ENCODE measurements at regions not wholly inside any gene's neighbourhood (a gene's known extent, or its start where the extent isn't known, plus 50 kb on each side); places are given as distances from the start of the nearest gene placed in this dataset.

GRCh38 chr6:68343901-68344300 lies 291.2 kb upstream of the ADGRB3 start:
- H3K4me3 ChIP-seq (ENCODE audit: low read length): no peak overlapping the region
- peak; percentile 58 for DNase-seq (ENCODE audit: low read depth)
- TF ChIP-seq CTCF (IDR thresholded peaks at IDR 0.05; ENCODE audit: insufficient read depth, low read depth, low read length, missing control alignments): peak; percentile 60

GRCh38 chr6:68342286-68342685 lies 292.8 kb upstream of the ADGRB3 start:
- no peak overlapping the region for H3K4me3 ChIP-seq (ENCODE audit: low read length)
- no peak for TF ChIP-seq CTCF (IDR thresholded peaks at IDR 0.05; ENCODE audit: insufficient read depth, low read depth, low read length, missing control alignments)
- DNase-seq (ENCODE audit: low read depth): no peak

- DNase-seq (ENCODE audit: low read depth): peak; percentile 4
- no peak overlapping the region for H3K4me3 ChIP-seq (ENCODE audit: low read length)
- TF ChIP-seq CTCF (IDR thresholded peaks at IDR 0.05; ENCODE audit: insufficient read depth, low read depth, low read length, missing control alignments): no peak
Measured at GRCh38 chr6:68339488-68340131, 295.5 kb upstream of the ADGRB3 start.

- no peak overlapping the region for H3K4me3 ChIP-seq (ENCODE audit: low read length)
- DNase-seq (ENCODE audit: low read depth): no peak
- TF ChIP-seq CTCF (IDR thresholded peaks at IDR 0.05; ENCODE audit: insufficient read depth, low read depth, low read length, missing control alignments): no peak
Measured at GRCh38 chr6:68333442-68333841, 301.6 kb upstream of the ADGRB3 start.

GRCh38 chr6:68328156-68328555 lies 306.9 kb upstream of the ADGRB3 start:
- H3K4me3 ChIP-seq (ENCODE audit: low read length): no peak overlapping the region
- no peak for DNase-seq (ENCODE audit: low read depth)
- TF ChIP-seq CTCF (IDR thresholded peaks at IDR 0.05; ENCODE audit: insufficient read depth, low read depth, low read length, missing control alignments): no peak

GRCh38 chr6:68326762-68327161 lies 308.3 kb upstream of the ADGRB3 start:
- H3K4me3 ChIP-seq (ENCODE audit: low read length): no peak overlapping the region
- peak; percentile 4 for DNase-seq (ENCODE audit: low read depth)
- TF ChIP-seq CTCF (IDR thresholded peaks at IDR 0.05; ENCODE audit: insufficient read depth, low read depth, low read length, missing control alignments): no peak

- no peak for TF ChIP-seq CTCF (IDR thresholded peaks at IDR 0.05; ENCODE audit: insufficient read depth, low read depth, low read length, missing control alignments)
- peak; percentile 12 for DNase-seq (ENCODE audit: low read depth)
- no peak overlapping the region for H3K4me3 ChIP-seq (ENCODE audit: low read length)
Measured at GRCh38 chr6:68317366-68317765, 317.7 kb upstream of the ADGRB3 start.
